ENCODE measurements at regions not wholly inside any gene's neighbourhood (a gene's known extent, or its start where the extent isn't known, plus 50 kb on each side); places are given as distances from the start of the nearest gene placed in this dataset.

GRCh38 chr2:23207871-23208270 lies 177.1 kb upstream of the KLHL29 start:
- no peaks in the 10 kb centered on the region for H4K20me1 ChIP-seq (ENCODE audit: control insufficient read depth, extremely low read depth, insufficient read depth, low read length)
- H3K4me3 ChIP-seq (replicated peaks in 1 of 4; ENCODE audit: control extremely low read depth in 1 of 4, insufficient read depth in 1 of 4, low read depth in 3 of 4, low read length in 4 of 4) = no peak overlapping the region
- TF ChIP-seq CTCF (conservative IDR thresholded peaks at IDR 0.05 in 1 of 2, IDR thresholded peaks at IDR 0.05 in 1 of 2; ENCODE audit: low read depth in 1 of 2, low read length in 2 of 2) = no peak
- no peak for TF ChIP-seq EZH2 (IDR thresholded peaks at IDR 0.05; ENCODE audit: low read length, missing control alignments)
- H3K27me3 ChIP-seq (ENCODE audit: control insufficient read depth, insufficient read depth, low read length) = no peaks in the 10 kb centered on the region
- no peaks in the 10 kb centered on the region for H3K4me1 ChIP-seq (ENCODE audit: control insufficient read depth, extremely low read depth, insufficient read depth, low read length)
- no peak overlapping the region for H3K9ac ChIP-seq (ENCODE audit: insufficient read depth, low read length)
- no peak overlapping the region for H3K27ac ChIP-seq (ENCODE audit: insufficient read depth, low read length)
- DNase-seq (ENCODE audit: low read depth in 2 of 2) = no peak
- no peaks in the 10 kb centered on the region for H3K79me2 ChIP-seq (ENCODE audit: control insufficient read depth, insufficient read depth, low read length)
- H2AFZ ChIP-seq (ENCODE audit: low read length) = no peak overlapping the region
- no peaks in the 10 kb centered on the region for H3K9me3 ChIP-seq (ENCODE audit: control insufficient read depth, insufficient read depth, low read depth, low read length)
- no peaks in the 10 kb centered on the region for H3K36me3 ChIP-seq (ENCODE audit: control insufficient read depth, insufficient read depth, low read length)
- no peak overlapping the region for H3K4me2 ChIP-seq (ENCODE audit: extremely low read depth, insufficient read depth, low read length)

- TF ChIP-seq EZH2 (IDR thresholded peaks at IDR 0.05; ENCODE audit: low read length, missing control alignments) (no peak), CTCF (conservative IDR thresholded peaks at IDR 0.05 in 1 of 2, IDR thresholded peaks at IDR 0.05 in 1 of 2; ENCODE audit: low read depth in 1 of 2, low read length in 2 of 2) (no peak)
- DNase-seq (ENCODE audit: low read depth in 2 of 2) = no peak
- Histone ChIP-seq H3K36me3 (ENCODE audit: control insufficient read depth, insufficient read depth, low read length) (no peaks in the 10 kb centered on the region), H3K4me3 (replicated peaks in 1 of 4; ENCODE audit: control extremely low read depth in 1 of 4, insufficient read depth in 1 of 4, low read depth in 3 of 4, low read length in 4 of 4) (no peak overlapping the region), H4K20me1 (ENCODE audit: control insufficient read depth, extremely low read depth, insufficient read depth, low read length) (no peaks in the 10 kb centered on the region), H3K27me3 (ENCODE audit: control insufficient read depth, insufficient read depth, low read length) (no peaks in the 10 kb centered on the region), H3K4me2 (ENCODE audit: extremely low read depth, insufficient read depth, low read length) (no peak overlapping the region), H3K9ac (ENCODE audit: insufficient read depth, low read length) (no peak overlapping the region), H3K4me1 (ENCODE audit: control insufficient read depth, extremely low read depth, insufficient read depth, low read length) (no peaks in the 10 kb centered on the region), H3K27ac (ENCODE audit: insufficient read depth, low read length) (no peak overlapping the region), H3K79me2 (ENCODE audit: control insufficient read depth, insufficient read depth, low read length) (no peaks in the 10 kb centered on the region), H3K9me3 (ENCODE audit: control insufficient read depth, insufficient read depth, low read depth, low read length) (no peaks in the 10 kb centered on the region), H2AFZ (ENCODE audit: low read length) (no peak overlapping the region)
Measured at GRCh38 chr2:23208339-23208738, 176.6 kb upstream of the KLHL29 start.

GRCh38 chr2:23209059-23209458 lies 175.9 kb upstream of the KLHL29 start:
- H3K27me3 ChIP-seq (ENCODE audit: control insufficient read depth, insufficient read depth, low read length) = no peaks in the 10 kb centered on the region
- H3K9me3 ChIP-seq (ENCODE audit: control insufficient read depth, insufficient read depth, low read depth, low read length) = no peaks in the 10 kb centered on the region
- H3K79me2 ChIP-seq (ENCODE audit: control insufficient read depth, insufficient read depth, low read length) = no peaks in the 10 kb centered on the region
- no peak overlapping the region for H2AFZ ChIP-seq (ENCODE audit: low read length)
- TF ChIP-seq EZH2 (IDR thresholded peaks at IDR 0.05; ENCODE audit: low read length, missing control alignments) (no peak), CTCF (conservative IDR thresholded peaks at IDR 0.05 in 1 of 2, IDR thresholded peaks at IDR 0.05 in 1 of 2; ENCODE audit: low read depth in 1 of 2, low read length in 2 of 2) (no peak)
- H3K9ac ChIP-seq (ENCODE audit: insufficient read depth, low read length) = no peak overlapping the region
- H4K20me1 ChIP-seq (ENCODE audit: control insufficient read depth, extremely low read depth, insufficient read depth, low read length) = no peaks in the 10 kb centered on the region
- no peak overlapping the region for H3K27ac ChIP-seq (ENCODE audit: insufficient read depth, low read length)
- no peak for DNase-seq (ENCODE audit: low read depth in 2 of 2)
- no peak overlapping the region for H3K4me3 ChIP-seq (replicated peaks in 1 of 4; ENCODE audit: control extremely low read depth in 1 of 4, insufficient read depth in 1 of 4, low read depth in 3 of 4, low read length in 4 of 4)
- H3K4me1 ChIP-seq (ENCODE audit: control insufficient read depth, extremely low read depth, insufficient read depth, low read length) = no peaks in the 10 kb centered on the region
- H3K4me2 ChIP-seq (ENCODE audit: extremely low read depth, insufficient read depth, low read length) = no peak overlapping the region
- H3K36me3 ChIP-seq (ENCODE audit: control insufficient read depth, insufficient read depth, low read length) = no peaks in the 10 kb centered on the region
